ENCODE measurements at regions not wholly inside any gene's neighbourhood (a gene's known extent, or its start where the extent isn't known, plus 50 kb on each side); places are given as distances from the start of the nearest gene placed in this dataset.

GRCh38 chr22:47357086-47357485 lies 594.6 kb downstream of the TBC1D22A start:
- ChIA-PET POLR2A (no interaction called here), RAD21 (ENCODE audit: low non-redundant PET in 1 of 2, low total read pairs in 2 of 2, uncharacterized antibody in 2 of 2, unreplicated experiment in 2 of 2) (no interaction called here), CTCF (no interaction called here)
- ATAC-seq (no peak), DNase-seq (ENCODE audit: low read depth, low spot score) (no peak)
- no peaks in the 10 kb centered on the region for H3K27me3 ChIP-seq (ENCODE audit: insufficient read depth, low read length)
- H3K4me1 ChIP-seq (ENCODE audit: control insufficient read depth in 1 of 2, insufficient read depth in 2 of 2, low read length in 2 of 2): no peaks in the 10 kb centered on the region
- H3K4me2 ChIP-seq (ENCODE audit: low read length): no peak overlapping the region
- H3K9ac ChIP-seq (ENCODE audit: low read length): no peak overlapping the region
- no peaks in the 10 kb centered on the region for H3K9me2 ChIP-seq (ENCODE audit: insufficient read depth)
- H3K27ac ChIP-seq (ENCODE audit: low read depth, low read length): no peak overlapping the region
- H3K36me3 ChIP-seq (ENCODE audit: control insufficient read depth in 1 of 2, insufficient read depth in 2 of 2, low read length in 2 of 2): no peaks in the 10 kb centered on the region
- H2AFZ ChIP-seq (ENCODE audit: low read depth, low read length, poor library complexity, severe bottlenecking): no peak overlapping the region
- no peaks in the 10 kb centered on the region for H3K9me3 ChIP-seq (ENCODE audit: control insufficient read depth in 1 of 2, insufficient read depth in 1 of 2, low read depth in 1 of 2, low read length in 2 of 2)
- no TSS peak for BruUV-seq (replicated peaks)
- TF ChIP-seq EGR1 (IDR thresholded peaks at IDR 0.05; ENCODE audit: low read depth) (no peak), ZNF274 (IDR thresholded peaks at IDR 0.05; ENCODE audit: low read depth, low read length) (no peak), CBX3 (IDR thresholded peaks at IDR 0.05; ENCODE audit: low read depth) (no peak), TCF7L2 (IDR thresholded peaks at IDR 0.05; ENCODE audit: borderline replicate concordance, extremely low read depth, insufficient read depth, insufficient read length) (no peak), SIN3A (IDR thresholded peaks at IDR 0.05; ENCODE audit: low read depth) (no peak), REST (IDR thresholded peaks at IDR 0.05; ENCODE audit: low read depth) (no peak), EZH2phosphoT487 (IDR thresholded peaks at IDR 0.05; ENCODE audit: borderline replicate concordance) (no peak), RAD21 (IDR thresholded peaks at IDR 0.05; ENCODE audit: low read depth) (no peak), ZFX (IDR thresholded peaks at IDR 0.05) (no peak), ZBTB33 (IDR thresholded peaks at IDR 0.05; ENCODE audit: extremely low read depth, insufficient replicate concordance, low read length) (no peak), FOSL1 (IDR thresholded peaks at IDR 0.05; ENCODE audit: low read depth) (no peak), POLR2A (IDR thresholded peaks at IDR 0.05; ENCODE audit: borderline replicate concordance, extremely low read depth, insufficient read depth, insufficient read length) (no peak), ELF1 (IDR thresholded peaks at IDR 0.05; ENCODE audit: borderline replicate concordance, low read depth) (no peak), SRF (IDR thresholded peaks at IDR 0.05; ENCODE audit: low read depth) (no peak), MAX (IDR thresholded peaks at IDR 0.05) (no peak), CTCF (IDR thresholded peaks at IDR 0.05 in 2 of 3, conservative IDR thresholded peaks at IDR 0.05 in 1 of 3; ENCODE audit: borderline replicate concordance in 1 of 3, insufficient read depth in 1 of 3, low read depth in 2 of 3, low read length in 2 of 3) (no peak), POLR2AphosphoS5 (IDR thresholded peaks at IDR 0.05; ENCODE audit: low read depth, low read length) (no peak)
- TF ChIP-seq, protein P1, sequence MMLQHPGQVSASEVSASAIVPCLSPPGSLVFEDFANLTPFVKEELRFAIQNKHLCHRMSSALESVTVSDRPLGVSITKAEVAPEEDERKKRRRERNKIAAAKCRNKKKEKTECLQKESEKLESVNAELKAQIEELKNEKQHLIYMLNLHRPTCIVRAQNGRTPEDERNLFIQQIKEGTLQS (IDR thresholded peaks at IDR 0.05): no peak
- no peak overlapping the region for H3K4me3 ChIP-seq (replicated peaks in 1 of 2; ENCODE audit: low read depth in 1 of 2, low read length in 2 of 2)
- no peaks in the 10 kb centered on the region for H4K20me1 ChIP-seq (ENCODE audit: insufficient read depth)
- H3K79me2 ChIP-seq (ENCODE audit: insufficient read depth, low read length): no peaks in the 10 kb centered on the region
- intact Hi-C loops (cut with micrococcal nuclease): no loop called here
